A549 (cell line): ENCODE measurements at regions not wholly inside any gene's neighbourhood (a gene's known extent, or its start where the extent isn't known, plus 50 kb on each side); places are given as distances from the start of the nearest gene placed in this dataset.

Experiments used
- ATAC-seq, 2 experiments: fragments of 200-7000 bp in 1 of 2; fragments of >200 bp in 1 of 2; cut with Nextera tagmentation in 1 of 2; cut with Tn5 transposase in 1 of 2; 3 replicates each; pipeline versions ENCODE4 v1.8.0 to v1.9.1; 2018 to 2020; ENCODE audit warnings: mild to moderate bottlenecking in 1 of 2, moderate library complexity in 1 of 2
- CTCF ChIA-PET: fragments of 300-600 bp; sonication (Branson Sonifier 250); formaldehyde crosslinking; extraction: SDS; loops from one replicate; lab custom pipeline; 2021; ENCODE audit warnings: antibody characterized with exemption, inconsistent platforms; lab: Yijun Ruan, JAX
- POLR2A ChIA-PET: fragments of 350-600 bp; formaldehyde crosslinking; extraction: SDS; loops from one replicate; lab custom pipeline; 2021; ENCODE audit warnings: antibody characterized with exemption, inconsistent platforms; lab: Yijun Ruan, JAX
- DNase-seq, 2 experiments: peaks; one replicate each; pipeline versions ENCODE4 v3.0.0 to v3.0.0-alpha.2; 2011 to 2016; ENCODE audit warnings: low read depth in 1 of 2, low spot score in 1 of 2
- FAIRE-seq: peaks from 2 replicates; lab custom pipeline; 2011; peaks lifted over from hg19 to GRCh38; lab: Jason Lieb, UNC
- H3K27ac ChIP-seq, 2 experiments: fragments of >200 bp; sonication (Bioruptor Twin); formaldehyde crosslinking; 3 replicates each; pipeline ENCODE4 v1.5.1; 2016 to 2017
- H3K4me1 ChIP-seq: fragments of >200 bp; sonication (Bioruptor Twin); formaldehyde crosslinking; 3 replicates; pipeline ENCODE4 v1.6.1; 2016
- H3K4me2 ChIP-seq: fragments of >200 bp; sonication (Bioruptor Twin); formaldehyde crosslinking; 3 replicates; pipeline ENCODE4 v1.6.1; 2016
- H3K4me3 ChIP-seq: fragments of >200 bp; sonication (Bioruptor Twin); formaldehyde crosslinking; 3 replicates; pipeline ENCODE4 v1.5.1; 2016
- H3K9me3 ChIP-seq: fragments of >200 bp; sonication (Bioruptor Twin); formaldehyde crosslinking; 3 replicates; pipeline ENCODE4 v1.6.1; 2016
- ATOH8 ChIP-seq: fragments of 250-450 bp; sonication (Bioruptor Pico); IDR thresholded peaks from 2 replicates; pipeline ENCODE4 v1.5.0; 2020; ENCODE audit warnings: low read depth, mild to moderate bottlenecking, moderate library complexity
- BHLHE40 ChIP-seq: IDR thresholded peaks from 2 replicates; pipeline ENCODE4 v1.6.1; 2012; ENCODE audit warnings: low read depth, low read length, inconsistent platforms
- CEBPB ChIP-seq, 2 experiments: fragments of >200 bp in 1 of 2; sonication (Bioruptor Twin) in 1 of 2; formaldehyde crosslinking in 1 of 2; IDR thresholded peaks; 2 replicates each; pipeline ENCODE4 v1.6.1; 2012 to 2016
- CHD2 ChIP-seq: fragments of 150-350 bp; IDR thresholded peaks from 2 replicates; pipeline ENCODE4 v1.6.1; 2014; ENCODE audit warnings: low read length; ENCODE audit not compliant: partially characterized antibody
- ESRRA ChIP-seq: fragments of 150-350 bp; IDR thresholded peaks from 2 replicates; pipeline ENCODE4 v1.6.1; 2014; ENCODE audit warnings: mild to moderate bottlenecking, low read length, borderline replicate concordance
- FOSL2 ChIP-seq, 2 experiments: fragments of 450-650 bp in 1 of 2; fragments of >200 bp in 1 of 2; sonication (Bioruptor Twin) in 1 of 2; formaldehyde crosslinking; IDR thresholded peaks; 2 replicates each; pipeline versions ENCODE4 v1.5.0 to v1.6.1; 2016 to 2020; ENCODE audit warnings: mild to moderate bottlenecking in 1 of 2, moderate library complexity in 1 of 2
- GATA3 ChIP-seq: IDR thresholded peaks from 2 replicates; pipeline ENCODE4 v1.6.1; 2012; ENCODE audit warnings: borderline replicate concordance
- HES2 ChIP-seq: fragments of >200 bp; sonication (Bioruptor Twin); formaldehyde crosslinking; IDR thresholded peaks from 2 replicates; pipeline ENCODE4 v1.6.1; 2016
- HOXA7 ChIP-seq: fragments of 250-450 bp; sonication (Bioruptor Pico); IDR thresholded peaks from 2 replicates; pipeline ENCODE4 v1.5.0; 2020; ENCODE audit warnings: mild to moderate bottlenecking, moderate library complexity
- JUN ChIP-seq, 2 experiments: fragments of >200 bp; sonication (Bioruptor Twin); formaldehyde crosslinking; IDR thresholded peaks; 2 replicates in 1 of 2; 3 replicates in 1 of 2; pipeline ENCODE4 v1.6.1; 2016 to 2017
- JUNB ChIP-seq: fragments of >200 bp; sonication (Bioruptor Twin); formaldehyde crosslinking; IDR thresholded peaks from 2 replicates; pipeline ENCODE4 v1.6.1; 2016
- KDM5A ChIP-seq: fragments of 200-600 bp; sonication (generic); IDR thresholded peaks from 2 replicates; pipeline ENCODE4 v1.6.1; 2016; ENCODE audit warnings: antibody characterized with exemption, mild to moderate bottlenecking
- MAFK ChIP-seq: fragments of 450-650 bp; IDR thresholded peaks from 2 replicates; pipeline ENCODE4 v1.6.1; 2014; ENCODE audit not compliant: partially characterized antibody
- NPAS2 ChIP-seq: fragments of 250-450 bp; sonication (Bioruptor Pico); IDR thresholded peaks from 2 replicates; pipeline ENCODE4 v1.8.0; 2022; ENCODE audit warnings: mild to moderate bottlenecking, moderate library complexity, borderline replicate concordance
- PBX3 ChIP-seq: IDR thresholded peaks from 2 replicates; pipeline ENCODE4 v1.6.1; 2012
- POLR2A ChIP-seq: IDR thresholded peaks from 2 replicates; pipeline ENCODE4 v1.6.1; 2012; ENCODE audit warnings: mild to moderate bottlenecking, low read length
- RAD21 ChIP-seq, 2 experiments: fragments of >200 bp in 1 of 2; sonication (Bioruptor Twin) in 1 of 2; formaldehyde crosslinking in 1 of 2; IDR thresholded peaks in 1 of 2; conservative IDR thresholded peaks in 1 of 2; 2 replicates in 1 of 2; 3 replicates in 1 of 2; pipeline ENCODE4 v1.6.1; 2012 to 2018; ENCODE audit warnings: inconsistent platforms in 1 of 2
- RFX5 ChIP-seq: fragments of 450-650 bp; IDR thresholded peaks from 2 replicates; pipeline ENCODE4 v1.7.1; 2014; ENCODE audit warnings: antibody characterized with exemption, mild to moderate bottlenecking, moderate library complexity
- RNF2 ChIP-seq: fragments of 200-600 bp; sonication (generic); IDR thresholded peaks from 2 replicates; pipeline ENCODE4 v1.6.1; 2016; ENCODE audit warnings: low read depth, mild to moderate bottlenecking, antibody characterized with exemption, moderate library complexity, borderline replicate concordance
- SMC3 ChIP-seq: fragments of >200 bp; sonication (Bioruptor Twin); formaldehyde crosslinking; IDR thresholded peaks from 3 replicates; pipeline ENCODE4 v1.6.1; 2018; ENCODE audit warnings: inconsistent platforms
- SREBF2 ChIP-seq: fragments of 450-650 bp; IDR thresholded peaks from 2 replicates; pipeline ENCODE4 v1.6.1; 2014; ENCODE audit warnings: mild to moderate bottlenecking, moderate library complexity
- ZFP36 ChIP-seq: fragments of 450-650 bp; IDR thresholded peaks from 2 replicates; pipeline ENCODE4 v1.6.1; 2014; ENCODE audit warnings: borderline replicate concordance; ENCODE audit not compliant: partially characterized antibody
- ZNF302 ChIP-seq: fragments of 250-450 bp; sonication (Bioruptor Pico); IDR thresholded peaks from 2 replicates; pipeline ENCODE4 v1.9.0; 2021; ENCODE audit warnings: inconsistent platforms, mild to moderate bottlenecking, moderate library complexity
- WGBS: methylation state at CpG from one replicate; pipeline ENCODE4 v1.1.6; 2017; ENCODE audit errors: missing lambda C conversion rate; 5-methylcytosine and 5-hydroxymethylcytosine counted together
- TF ChIP-seq, protein P1 (sequence below): IDR thresholded peaks from 2 replicates; pipeline ENCODE4 v1.6.1; 2012
- TF ChIP-seq, protein P2 (sequence below): fragments of >200 bp; sonication (Bioruptor Twin); formaldehyde crosslinking; IDR thresholded peaks from 3 replicates; pipeline ENCODE4 v1.6.1; 2016
- TF ChIP-seq, protein P3 (sequence below): fragments of 150-350 bp; IDR thresholded peaks from 2 replicates; pipeline ENCODE4 v1.6.1; 2014; ENCODE audit warnings: low read depth, mild to moderate bottlenecking, low read length
- TF ChIP-seq, protein P4 (sequence below): fragments of 450-650 bp; IDR thresholded peaks from 2 replicates; pipeline ENCODE4 v1.6.1; 2014; ENCODE audit warnings: antibody characterized with exemption

GRCh38 chr1:118791094-118791691 is 196.9 kb downstream of the TBX15 start:
- no peaks in the 10 kb centered on the region for H3K4me1 ChIP-seq
- ChIA-PET POLR2A (no interaction called here), CTCF (no interaction called here)
- FAIRE-seq: no peak
- DNase-seq: no peak
- H3K4me3 ChIP-seq: no peak overlapping the region
- no peak for TF ChIP-seq ESRRA
- H3K27ac ChIP-seq: no peak overlapping the region
- H3K9me3 ChIP-seq: no peaks in the 10 kb centered on the region
- ATAC-seq: no peak
- no peak overlapping the region for H3K4me2 ChIP-seq
- 2% methylated on average over 2 of the region's 2 CpGs for WGBS

DNA sequence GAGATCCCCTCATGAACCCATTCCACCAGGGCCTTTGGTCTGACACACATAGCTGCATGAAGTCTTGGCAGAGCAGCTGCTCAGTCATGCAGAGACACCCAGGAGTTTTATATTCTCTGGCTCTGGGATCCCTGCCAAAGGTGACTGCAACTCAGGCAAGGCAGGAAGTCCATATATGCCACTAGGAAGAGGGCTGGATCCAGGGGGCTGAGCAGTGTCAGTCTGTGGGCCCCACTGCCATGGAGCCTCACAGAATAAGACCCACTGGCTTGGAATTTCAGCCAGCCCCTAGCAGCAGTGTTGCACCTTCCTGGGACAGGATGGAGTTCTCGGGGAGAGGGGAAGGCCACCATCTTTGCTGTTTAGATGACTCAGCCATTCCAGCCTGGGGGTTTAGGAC is 199.7 kb downstream of the TBX15 start:
- no peaks in the 10 kb centered on the region for H3K4me1 ChIP-seq
- ChIA-PET POLR2A (no interaction called here), CTCF (no interaction called here)
- H3K4me2 ChIP-seq: no peak overlapping the region
- no peak for DNase-seq
- FAIRE-seq: no peak
- H3K27ac ChIP-seq: no peak overlapping the region
- TF ChIP-seq JUNB (no peak), SREBF2 (no peak), RNF2 (no peak), JUN (IDR thresholded peaks at IDR 0.05) (no peak), HES2 (no peak), POLR2A (no peak), RAD21 (conservative IDR thresholded peaks at IDR 0.05 in 1 of 2, IDR thresholded peaks at IDR 0.05 in 1 of 2) (no peak), RFX5 (no peak), CEBPB (IDR thresholded peaks at IDR 0.05) (no peak), KDM5A (no peak), PBX3 (no peak), HOXA7 (CRISPR knock-in tag) (no peak), NPAS2 (CRISPR knock-in tag) (no peak), CHD2 (no peak), MAFK (no peak)
- TF ChIP-seq, protein P1, sequence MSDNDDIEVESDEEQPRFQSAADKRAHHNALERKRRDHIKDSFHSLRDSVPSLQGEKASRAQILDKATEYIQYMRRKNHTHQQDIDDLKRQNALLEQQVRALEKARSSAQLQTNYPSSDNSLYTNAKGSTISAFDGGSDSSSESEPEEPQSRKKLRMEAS: no peak
- TF ChIP-seq, protein P2, sequence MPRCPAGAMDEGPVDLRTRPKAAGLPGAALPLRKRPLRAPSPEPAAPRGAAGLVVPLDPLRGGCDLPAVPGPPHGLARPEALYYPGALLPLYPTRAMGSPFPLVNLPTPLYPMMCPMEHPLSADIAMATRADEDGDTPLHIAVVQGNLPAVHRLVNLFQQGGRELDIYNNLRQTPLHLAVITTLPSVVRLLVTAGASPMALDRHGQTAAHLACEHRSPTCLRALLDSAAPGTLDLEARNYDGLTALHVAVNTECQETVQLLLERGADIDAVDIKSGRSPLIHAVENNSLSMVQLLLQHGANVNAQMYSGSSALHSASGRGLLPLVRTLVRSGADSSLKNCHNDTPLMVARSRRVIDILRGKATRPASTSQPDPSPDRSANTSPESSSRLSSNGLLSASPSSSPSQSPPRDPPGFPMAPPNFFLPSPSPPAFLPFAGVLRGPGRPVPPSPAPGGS: no peak
- H3K4me3 ChIP-seq: no peak overlapping the region
- H3K9me3 ChIP-seq: no peaks in the 10 kb centered on the region
- no peak for ATAC-seq
- WGBS: 20% methylated on average over 1 of the region's 1 CpG

DNA sequence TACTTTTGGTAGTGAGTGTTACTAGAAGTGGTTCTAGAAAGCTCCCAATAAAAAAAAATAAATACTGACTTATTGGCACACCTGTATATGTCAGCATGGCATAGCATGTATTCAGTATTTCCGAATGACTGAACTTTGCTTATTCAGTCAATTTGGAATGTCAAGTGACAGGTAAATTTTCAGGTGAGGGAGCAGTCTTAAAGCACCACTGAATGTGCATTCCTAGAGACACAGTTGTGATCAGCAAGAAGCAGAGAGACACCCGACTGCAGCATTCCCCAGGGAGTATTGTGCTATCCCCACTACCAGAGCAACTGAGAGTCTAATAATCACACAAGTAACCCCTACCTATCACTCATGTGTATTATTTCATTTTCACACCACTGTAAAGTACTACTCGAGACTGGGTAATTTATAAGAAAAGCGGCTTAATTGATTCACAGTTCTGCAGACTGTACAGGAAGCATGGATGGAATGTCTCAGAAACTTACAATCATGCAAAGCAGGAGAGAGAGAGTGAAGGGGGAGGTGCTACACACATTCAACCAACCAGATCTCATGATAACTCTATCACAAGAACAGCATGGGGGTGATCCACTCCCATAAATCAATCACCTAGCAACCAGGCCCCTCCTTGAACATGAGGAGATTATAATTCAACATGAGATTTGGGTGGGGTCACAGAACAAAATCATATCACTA is 201.5 kb downstream of the TBX15 start:
- DNase-seq: no peak
- 21% methylated on average over 4 of the region's 4 CpGs for WGBS
- no peaks in the 10 kb centered on the region for H3K4me1 ChIP-seq
- H3K4me2 ChIP-seq: no peak overlapping the region
- ChIA-PET POLR2A (no interaction called here), CTCF (interaction anchor here (0.6 kb wide), 1 partner anchor 1338 kb away, joined by 3 read pairs; no protein-coding TSS in a partner anchor)
- H3K4me3 ChIP-seq: no peak overlapping the region
- no peak overlapping the region for H3K27ac ChIP-seq
- ATAC-seq: no peak
- H3K9me3 ChIP-seq: no peaks in the 10 kb centered on the region
- FAIRE-seq: no peak
- TF ChIP-seq, protein P3, sequence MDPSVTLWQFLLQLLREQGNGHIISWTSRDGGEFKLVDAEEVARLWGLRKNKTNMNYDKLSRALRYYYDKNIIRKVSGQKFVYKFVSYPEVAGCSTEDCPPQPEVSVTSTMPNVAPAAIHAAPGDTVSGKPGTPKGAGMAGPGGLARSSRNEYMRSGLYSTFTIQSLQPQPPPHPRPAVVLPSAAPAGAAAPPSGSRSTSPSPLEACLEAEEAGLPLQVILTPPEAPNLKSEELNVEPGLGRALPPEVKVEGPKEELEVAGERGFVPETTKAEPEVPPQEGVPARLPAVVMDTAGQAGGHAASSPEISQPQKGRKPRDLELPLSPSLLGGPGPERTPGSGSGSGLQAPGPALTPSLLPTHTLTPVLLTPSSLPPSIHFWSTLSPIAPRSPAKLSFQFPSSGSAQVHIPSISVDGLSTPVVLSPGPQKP: no peak
- TF ChIP-seq GATA3 (no peak), ZNF302 (no peak), RNF2 (no peak), MAFK (no peak), FOSL2 (IDR thresholded peaks at IDR 0.05) (no peak), FOSL2 (CRISPR knock-in tag; IDR thresholded peaks at IDR 0.05) (no peak), ATOH8 (CRISPR knock-in tag) (no peak), HOXA7 (CRISPR knock-in tag) (no peak), BHLHE40 (no peak), SMC3 (no peak), ZFP36 (no peak)
- TF ChIP-seq, protein P4, sequence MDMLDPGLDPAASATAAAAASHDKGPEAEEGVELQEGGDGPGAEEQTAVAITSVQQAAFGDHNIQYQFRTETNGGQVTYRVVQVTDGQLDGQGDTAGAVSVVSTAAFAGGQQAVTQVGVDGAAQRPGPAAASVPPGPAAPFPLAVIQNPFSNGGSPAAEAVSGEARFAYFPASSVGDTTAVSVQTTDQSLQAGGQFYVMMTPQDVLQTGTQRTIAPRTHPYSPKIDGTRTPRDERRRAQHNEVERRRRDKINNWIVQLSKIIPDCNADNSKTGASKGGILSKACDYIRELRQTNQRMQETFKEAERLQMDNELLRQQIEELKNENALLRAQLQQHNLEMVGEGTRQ: no peak
- TF ChIP-seq, protein P2: no peak
